Thymus (tissue), 11 donors: ENCODE measurements at regions not wholly inside any gene's neighbourhood (a gene's known extent, or its start where the extent isn't known, plus 50 kb on each side); places are given as distances from the start of the nearest gene placed in this dataset.

Source experiments
- DNase-seq, 9 donors: peaks; one replicate each; pipeline ENCODE4 v3.0.0-alpha.2; 2013; ENCODE audit warnings: low spot score in 9 of 9, low read depth in 6 of 9, missing footprints in 1 of 9
- H3K27ac ChIP-seq, 2 donors: one replicate each; pipeline ENCODE4 v1.5.1; 2013; ENCODE audit warnings: control low read depth in 1 of 2, low read depth in 1 of 2, low read length in 1 of 2, mild to moderate bottlenecking in 1 of 2, moderate library complexity in 1 of 2
- H3K27me3 ChIP-seq, 2 donors: one replicate each; pipeline ENCODE4 v1.5.1; 2013; ENCODE audit warnings: low read length in 1 of 2; ENCODE audit not compliant: control insufficient read depth in 2 of 2, insufficient read depth in 1 of 2
- H3K36me3 ChIP-seq, 2 donors: one replicate each; pipeline ENCODE4 v1.5.1; 2013; ENCODE audit warnings: low read length in 1 of 2, mild to moderate bottlenecking in 1 of 2, moderate library complexity in 1 of 2; ENCODE audit not compliant: control insufficient read depth in 2 of 2, insufficient read depth in 2 of 2
- H3K4me1 ChIP-seq, 2 donors: one replicate each; pipeline ENCODE4 v1.5.1; 2013; ENCODE audit warnings: low read length in 2 of 2; ENCODE audit not compliant: control insufficient read depth in 2 of 2, insufficient read depth in 2 of 2
- H3K4me3 ChIP-seq, 2 donors: one replicate each; pipeline ENCODE4 v1.5.1; 2013; ENCODE audit warnings: low read length in 2 of 2, control low read depth in 1 of 2, mild to moderate bottlenecking in 1 of 2
- H3K9me3 ChIP-seq, 2 donors: one replicate each; pipeline ENCODE4 v1.5.1; 2013; ENCODE audit warnings: low read length in 1 of 2, mild to moderate bottlenecking in 1 of 2; ENCODE audit not compliant: control insufficient read depth in 2 of 2, insufficient read depth in 1 of 2
- WGBS: extraction: QIAGEN DNeasy Blood & Tissue Kit; methylation state at CpG from one replicate; pipeline ENCODE4 v1.1.7; 2013; 5-methylcytosine and 5-hydroxymethylcytosine counted together
- donor health status: healthy.

- Histone ChIP-seq H3K9me3 (no peaks in the 10 kb centered on the region), H3K4me3 (no peak overlapping the region), H3K4me1 (no peaks in the 10 kb centered on the region), H3K36me3 (no peaks in the 10 kb centered on the region), H3K27me3 (no peaks in the 10 kb centered on the region), H3K27ac (no peak overlapping the region)
- WGBS = 79% methylated on average over 3 of the region's 3 CpGs
- DNase-seq = no peak
These were observed 92.8 kb upstream of the EEF1E1 start for GRCh38 chr6:8195040-8195713.

GRCh38 chr6:8194490-8194889 is 92.1 kb upstream of the EEF1E1 start:
- Histone ChIP-seq H3K27me3 (no peaks in the 10 kb centered on the region), H3K9me3 (no peaks in the 10 kb centered on the region), H3K4me3 (no peak overlapping the region), H3K27ac (no peak overlapping the region), H3K36me3 (no peaks in the 10 kb centered on the region), H3K4me1 (no peaks in the 10 kb centered on the region)
- 80% methylated on average over 3 of the region's 3 CpGs for WGBS
- DNase-seq = no peak

GRCh38 chr6:8193541-8193940 is 91.2 kb upstream of the EEF1E1 start:
- 96% methylated on average over 4 of the region's 4 CpGs for WGBS

GRCh38 chr6:8192597-8192996 is 90.2 kb upstream of the EEF1E1 start:
- Histone ChIP-seq H3K27me3 (no peaks in the 10 kb centered on the region), H3K4me3 (no peak overlapping the region), H3K27ac (no peak overlapping the region), H3K9me3 (no peaks in the 10 kb centered on the region), H3K4me1 (no peaks in the 10 kb centered on the region), H3K36me3 (no peaks in the 10 kb centered on the region)
- DNase-seq = no peak

More at GRCh38 chr6:8193541-8193940, 91.2 kb upstream of the EEF1E1 start:
- no peaks in the 10 kb centered on the region for H3K4me1 ChIP-seq
- no peaks in the 10 kb centered on the region for H3K9me3 ChIP-seq
- H3K27ac ChIP-seq = no peak overlapping the region
- no peaks in the 10 kb centered on the region for H3K27me3 ChIP-seq
- no peak overlapping the region for H3K4me3 ChIP-seq
- no peaks in the 10 kb centered on the region for H3K36me3 ChIP-seq
- no peak for DNase-seq

GRCh38 chr6:8192067-8192466 is 89.7 kb upstream of the EEF1E1 start:
- Histone ChIP-seq H3K9me3 (no peaks in the 10 kb centered on the region), H3K4me1 (no peaks in the 10 kb centered on the region), H3K4me3 (no peak overlapping the region), H3K27ac (no peak overlapping the region), H3K27me3 (no peaks in the 10 kb centered on the region), H3K36me3 (no peaks in the 10 kb centered on the region)
- DNase-seq = no peak
- WGBS = 90% methylated on average over 5 of the region's 5 CpGs

GRCh38 chr6:8191629-8192028 is 89.3 kb upstream of the EEF1E1 start:
- H3K4me3 ChIP-seq = no peak overlapping the region
- no peak overlapping the region for H3K27ac ChIP-seq
- H3K27me3 ChIP-seq = no peaks in the 10 kb centered on the region
- no peak for DNase-seq
- H3K9me3 ChIP-seq = no peaks in the 10 kb centered on the region
- WGBS = 82% methylated on average over 7 of the region's 7 CpGs
- H3K36me3 ChIP-seq = no peaks in the 10 kb centered on the region
- no peaks in the 10 kb centered on the region for H3K4me1 ChIP-seq

GRCh38 chr6:8187209-8187608 is 84.9 kb upstream of the EEF1E1 start:
- Histone ChIP-seq H3K4me3 (no peak overlapping the region), H3K27ac (no peak overlapping the region), H3K27me3 (no peaks in the 10 kb centered on the region), H3K4me1 (peaks cover 0 to 5% of the 10 kb centered on the region in 2 donors), H3K36me3 (no peaks in the 10 kb centered on the region), H3K9me3 (no peaks in the 10 kb centered on the region)
- no peak for DNase-seq
- 92% methylated on average over 2 of the region's 2 CpGs for WGBS

- H3K4me3 ChIP-seq = no peak overlapping the region
- 79% methylated on average over 9 of the region's 9 CpGs for WGBS
- DNase-seq = peak in 1 of 9 donors; percentile 2
- no peaks in the 10 kb centered on the region for H3K27me3 ChIP-seq
- H3K9me3 ChIP-seq = no peaks in the 10 kb centered on the region
- no peaks in the 10 kb centered on the region for H3K36me3 ChIP-seq
- peaks cover 0 to 5% of the 10 kb centered on the region in 2 donors for H3K4me1 ChIP-seq
- H3K27ac ChIP-seq = peak overlapping the region in 1 of 2 donors; percentile 43
These were observed 80.7 kb upstream of the EEF1E1 start for GRCh38 chr6:8182902-8183665.

- WGBS = 77% methylated on average over 10 of the region's 10 CpGs
- Histone ChIP-seq H3K36me3 (no peaks in the 10 kb centered on the region), H3K4me1 (peaks cover 0 to 5% of the 10 kb centered on the region in 2 donors), H3K27me3 (no peaks in the 10 kb centered on the region), H3K27ac (no peak overlapping the region), H3K4me3 (no peak overlapping the region), H3K9me3 (no peaks in the 10 kb centered on the region)
- no peak for DNase-seq
These were observed 79.8 kb upstream of the EEF1E1 start for GRCh38 chr6:8181951-8182845.
